GM23338 (cell line): ENCODE measurements at regions not wholly inside any gene's neighbourhood (a gene's known extent, or its start where the extent isn't known, plus 50 kb on each side); places are given as distances from the start of the nearest gene placed in this dataset.

Experiments
- ATAC-seq: fragments of 200-7000 bp; cut with Tn5 transposase; 3 replicates; pipeline ENCODE4 v1.9.1; 2020
- DNase-seq: peaks from one replicate; pipeline ENCODE4 v3.0.0-alpha.2; 2015; ENCODE audit warnings: low spot score
- H2AFZ ChIP-seq: fragments of 200-600 bp; sonication (generic); 2 replicates; pipeline ENCODE4 v1.8.0; 2016; ENCODE audit warnings: antibody characterized with exemption, mild to moderate bottlenecking, moderate library complexity
- H3F3A ChIP-seq: fragments of 200-600 bp; sonication (generic); replicated peaks from 2 replicates; pipeline ENCODE4 v1.8.0; 2017; ENCODE audit warnings: antibody characterized with exemption, mixed run types, low read depth
- H3K27ac ChIP-seq: fragments of 200-600 bp; sonication (generic); 2 replicates; pipeline ENCODE4 v1.6.1; 2016; ENCODE audit warnings: low read depth
- H3K27me3 ChIP-seq: fragments of 200-600 bp; sonication (generic); 2 replicates; pipeline ENCODE4 v1.8.0; 2016; ENCODE audit warnings: mild to moderate bottlenecking, mixed run types, moderate library complexity; ENCODE audit not compliant: insufficient read depth
- H3K36me3 ChIP-seq: fragments of 200-600 bp; sonication (generic); 2 replicates; pipeline ENCODE4 v1.8.0; 2016; ENCODE audit warnings: mild to moderate bottlenecking; ENCODE audit not compliant: insufficient read depth
- H3K4me1 ChIP-seq: fragments of 200-600 bp; sonication (generic); 2 replicates; pipeline ENCODE4 v1.8.0; 2016; ENCODE audit warnings: mild to moderate bottlenecking, moderate library complexity; ENCODE audit not compliant: insufficient read depth
- H3K4me2 ChIP-seq: fragments of 200-600 bp; sonication (generic); 2 replicates; pipeline ENCODE4 v1.7.1; 2017; ENCODE audit warnings: mixed run types
- H3K4me3 ChIP-seq: fragments of 200-600 bp; sonication (generic); 2 replicates; pipeline ENCODE4 v1.6.1; 2016; ENCODE audit warnings: mixed run types
- H3K79me2 ChIP-seq: fragments of 200-600 bp; sonication (generic); replicated peaks from 2 replicates; pipeline ENCODE4 v1.8.0; 2017; ENCODE audit warnings: mild to moderate bottlenecking; ENCODE audit not compliant: insufficient read depth
- H3K9me2 ChIP-seq: fragments of 200-600 bp; sonication (generic); 2 replicates; pipeline ENCODE4 v1.8.0; 2017; ENCODE audit not compliant: insufficient read depth
- H4K20me1 ChIP-seq: fragments of 200-600 bp; sonication (generic); replicated peaks from 2 replicates; pipeline ENCODE4 v1.8.0; 2017; ENCODE audit warnings: mild to moderate bottlenecking; ENCODE audit not compliant: insufficient read depth
- H3K27ac Mint-ChIP-seq: 2 replicates; pipeline ENCODE4 v1.8.0; 2020; ENCODE audit warnings: inconsistent platforms, mild to moderate bottlenecking, moderate library complexity, mixed read lengths
- H3K27me3 Mint-ChIP-seq: 3 replicates; pipeline ENCODE4 v1.8.0; 2022; ENCODE audit warnings: low read depth, mild to moderate bottlenecking, moderate library complexity, mixed read lengths, inconsistent platforms; ENCODE audit not compliant: insufficient read depth, poor library complexity
- H3K36me3 Mint-ChIP-seq: 3 replicates; pipeline ENCODE4 v1.8.0; 2021; ENCODE audit warnings: low read depth, mild to moderate bottlenecking, inconsistent platforms, moderate library complexity, mixed read lengths
- H3K4me1 Mint-ChIP-seq: 3 replicates; pipeline ENCODE4 v1.8.0; 2020; ENCODE audit warnings: mild to moderate bottlenecking, inconsistent platforms, mixed read lengths
- H3K4me3 Mint-ChIP-seq: 3 replicates; pipeline ENCODE4 v1.8.0; 2021; ENCODE audit warnings: moderate library complexity, mild to moderate bottlenecking, inconsistent platforms, mixed read lengths
- H3K9me3 Mint-ChIP-seq: 3 replicates; pipeline ENCODE4 v1.8.0; 2020; ENCODE audit warnings: moderate library complexity, mild to moderate bottlenecking, inconsistent platforms, mixed read lengths
- CREB1 ChIP-seq: fragments of 250-450 bp; sonication (Bioruptor Pico); IDR thresholded peaks from 2 replicates; pipeline ENCODE4 v1.5.0; 2020; ENCODE audit warnings: low read depth, mild to moderate bottlenecking, moderate library complexity
- JUNB ChIP-seq: IDR thresholded peaks from one replicate; pipeline ENCODE4 v1.6.1; 2016; ENCODE audit warnings: antibody characterized with exemption; ENCODE audit not compliant: unreplicated experiment
- NANOG ChIP-seq: IDR thresholded peaks from 2 replicates; pipeline ENCODE4 v1.6.1; 2016; ENCODE audit warnings: antibody characterized with exemption, borderline replicate concordance
- POLR2AphosphoS5 ChIP-seq: IDR thresholded peaks from 2 replicates; pipeline ENCODE4 v1.6.1; 2016; ENCODE audit warnings: antibody characterized with exemption, low read depth
- STAT1 ChIP-seq: IDR thresholded peaks from one replicate; pipeline ENCODE4 v1.6.1; 2016; ENCODE audit warnings: antibody characterized with exemption; ENCODE audit not compliant: unreplicated experiment
- ZNF114 ChIP-seq: fragments of 250-450 bp; sonication (Bioruptor Pico); IDR thresholded peaks from 2 replicates; pipeline ENCODE4 v1.5.0; 2020; ENCODE audit warnings: mild to moderate bottlenecking, moderate library complexity
- ZNF331 ChIP-seq: fragments of 250-450 bp; sonication (Bioruptor Pico); IDR thresholded peaks from 2 replicates; pipeline ENCODE4 v1.5.0; 2020; ENCODE audit warnings: low read depth, mild to moderate bottlenecking, moderate library complexity
- ZNF462 ChIP-seq: fragments of 250-450 bp; sonication (Bioruptor Pico); IDR thresholded peaks from 2 replicates; pipeline ENCODE4 v1.5.0; 2020; ENCODE audit warnings: mild to moderate bottlenecking, moderate library complexity

GRCh38 chr3:177451301-177451750 lies 254.0 kb upstream of the TBL1XR1 start (continued):
- TF ChIP-seq ZNF462 (no peak), STAT1 (no peak), CREB1 (CRISPR knock-in tag) (no peak), JUNB (no peak), ZNF331 (CRISPR knock-in tag) (no peak), POLR2AphosphoS5 (no peak), NANOG (no peak)

- Mint-ChIP-seq H3K4me3 (no peak overlapping the region), H3K9me3 (no peaks in the 10 kb centered on the region), H3K27me3 (peaks cover 4% of the 10 kb centered on the region), H3K27ac (no peak overlapping the region), H3K4me1 (no peaks in the 10 kb centered on the region; the same call in 1 of the 3 replicates), H3K36me3 (no peaks in the 10 kb centered on the region)
- H3K27ac ChIP-seq = no peak overlapping the region
- no peak overlapping the region for H3K4me2 ChIP-seq
- no peaks in the 10 kb centered on the region for H3K27me3 ChIP-seq
- no peaks in the 10 kb centered on the region for H3K79me2 ChIP-seq
- ATAC-seq = no peak
- DNase-seq = no peak
- H3F3A ChIP-seq = no peaks in the 10 kb centered on the region
- H2AFZ ChIP-seq = 0 out of 2 replicates have a peak overlapping the region, but pooled peaks have one; percentile 59
- no peaks in the 10 kb centered on the region for H3K36me3 ChIP-seq
- H4K20me1 ChIP-seq = no peaks in the 10 kb centered on the region
- H3K9me2 ChIP-seq = no peaks in the 10 kb centered on the region
- no peaks in the 10 kb centered on the region for H3K4me1 ChIP-seq
- no peak overlapping the region for H3K4me3 ChIP-seq
- TF ChIP-seq ZNF462 (no peak), ZNF114 (CRISPR knock-in tag) (no peak)
Observed at GRCh38 chr3:177451864-177452830, 254.9 kb upstream of the TBL1XR1 start.
